Activated CD4-positive, alpha-beta T cell treated with anti-CD3 and anti-CD28 coated beads, Interleukin-2, Interleukin-4, amounts not matched to agents 100 ng/mL and 50 ng/mL, durations not matched to agents 16 hours and 8 hours (primary cell): ENCODE measurements at regions not wholly inside any gene's neighbourhood (a gene's known extent, or its start where the extent isn't known, plus 50 kb on each side); places are given as distances from the start of the nearest gene placed in this dataset.
A peak's percentile ranks its signal among the peaks of the same experiment; 100 is the strongest.

Source experiments
- DNase-seq: peaks from one replicate; pipeline ENCODE4 v3.0.0-alpha.2; 2020; ENCODE audit warnings: low spot score

DNA sequence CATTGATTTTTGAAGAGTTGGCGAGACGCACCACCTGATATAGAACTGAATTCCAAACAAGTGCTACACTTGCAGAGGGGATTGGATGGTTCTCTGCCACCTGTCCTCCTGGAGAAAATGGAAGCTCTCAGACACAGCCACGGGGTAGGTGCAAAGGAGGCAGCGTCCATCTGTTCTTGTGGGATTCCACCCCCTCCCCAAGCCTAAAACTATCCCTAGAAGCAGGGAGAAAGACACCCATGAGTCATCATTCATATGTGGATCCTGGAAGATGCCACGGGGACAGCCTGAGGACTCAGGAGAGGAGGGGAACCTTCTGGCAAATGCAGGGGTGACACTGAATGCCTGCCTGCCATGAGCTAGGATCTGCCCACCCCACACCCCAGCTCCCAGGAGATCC lies 171.3 kb upstream of the CST7 start:
- DNase-seq = no peak

DNA sequence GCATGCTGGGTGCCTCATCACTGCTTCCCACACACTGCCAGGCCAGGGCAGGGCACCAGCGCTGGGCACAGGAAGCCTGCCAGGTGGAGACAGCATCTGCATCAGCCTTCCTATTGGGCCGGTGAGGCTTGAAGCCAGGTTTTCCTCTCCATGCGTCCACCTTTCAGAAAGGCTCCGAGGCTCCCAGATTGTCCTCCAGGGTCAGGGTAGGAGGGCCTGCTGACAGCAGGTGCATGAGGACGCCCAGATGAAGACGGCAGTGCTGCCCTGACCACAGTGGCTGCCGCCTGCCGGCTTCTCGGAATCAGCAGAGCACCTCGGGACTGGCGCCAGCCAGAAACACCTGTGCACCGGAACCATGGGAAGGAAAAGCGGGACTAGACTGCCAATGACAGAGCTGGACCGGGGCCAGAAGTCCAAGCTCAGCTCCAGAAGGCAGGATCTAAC lies 170.5 kb upstream of the CST7 start:
- DNase-seq = no peak

DNA sequence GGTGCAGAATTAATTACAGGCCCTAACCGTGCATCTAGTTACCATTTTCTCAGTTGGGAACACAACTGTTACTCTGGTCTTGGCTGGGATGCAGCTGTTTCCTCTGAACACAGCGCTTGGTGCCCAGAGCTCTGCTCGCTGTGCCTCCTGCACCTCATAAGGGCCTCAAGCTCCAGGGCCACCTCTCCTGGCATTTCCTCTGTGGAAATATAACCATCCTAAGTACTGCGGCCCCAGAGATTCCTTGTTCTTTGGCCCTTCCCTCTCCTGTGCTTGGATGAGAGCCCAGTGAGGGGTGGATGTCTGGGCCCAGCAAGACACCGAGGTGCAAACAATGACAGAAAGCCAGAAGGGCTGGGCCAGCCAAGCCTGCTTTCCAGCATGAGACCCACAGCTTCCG lies 169.9 kb upstream of the CST7 start:
- DNase-seq = no peak

DNA sequence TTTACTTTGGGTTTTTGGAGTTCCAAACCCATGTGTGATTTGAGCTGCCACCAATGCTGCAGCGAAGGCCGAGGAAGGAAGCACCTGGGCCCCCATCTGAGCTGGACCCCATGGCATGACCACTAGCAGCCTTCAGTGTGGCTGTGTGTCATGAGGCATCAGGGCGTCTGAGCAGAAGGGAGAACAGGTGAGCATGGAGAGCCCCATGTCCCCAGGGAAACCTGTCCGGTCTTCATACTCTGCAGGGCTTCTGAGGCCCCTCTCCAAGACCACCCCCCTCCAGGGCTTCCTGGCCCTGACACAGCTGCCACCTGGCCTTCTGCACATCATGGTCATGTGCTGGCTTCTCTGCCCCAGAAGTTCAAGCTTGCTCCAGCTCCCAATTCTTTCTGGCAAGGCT lies 169.1 kb upstream of the CST7 start:
- DNase-seq = no peak

DNA sequence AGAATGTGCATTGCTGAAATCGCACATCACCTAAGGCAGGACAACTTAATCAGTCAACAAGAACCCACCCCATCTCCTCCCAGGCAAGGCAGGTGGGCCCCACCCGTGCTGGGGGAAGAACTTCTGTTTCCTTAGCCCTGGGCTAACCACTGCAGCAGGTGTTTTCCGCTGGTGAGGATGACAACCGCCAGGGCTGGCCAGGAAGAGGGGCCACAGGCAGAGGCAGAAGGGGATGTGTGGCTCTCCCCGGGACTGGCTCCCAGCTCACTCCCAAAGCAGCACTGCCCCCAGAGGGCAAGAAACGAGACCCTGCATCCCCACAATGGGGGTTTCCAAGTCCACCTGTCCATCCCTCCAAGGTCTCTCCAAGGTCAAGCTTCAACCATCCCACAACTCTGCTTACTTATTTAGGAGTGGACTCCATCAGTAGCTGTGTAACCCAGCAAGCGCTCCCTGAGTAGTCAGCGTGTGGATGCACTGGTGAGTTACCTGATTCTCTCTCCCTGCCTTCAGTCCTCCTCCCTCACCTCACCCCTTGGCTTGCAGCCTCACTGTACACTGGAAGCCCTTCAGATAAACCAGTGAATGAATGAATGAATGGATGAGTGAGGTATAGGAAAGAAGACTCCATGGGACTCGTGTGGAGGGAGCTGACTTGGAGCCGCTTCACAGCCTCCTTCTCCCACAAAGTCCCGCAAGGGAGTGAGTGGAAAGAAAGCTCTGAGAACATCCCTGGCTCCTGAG lies 168.2 kb upstream of the CST7 start:
- DNase-seq = no peak

DNA sequence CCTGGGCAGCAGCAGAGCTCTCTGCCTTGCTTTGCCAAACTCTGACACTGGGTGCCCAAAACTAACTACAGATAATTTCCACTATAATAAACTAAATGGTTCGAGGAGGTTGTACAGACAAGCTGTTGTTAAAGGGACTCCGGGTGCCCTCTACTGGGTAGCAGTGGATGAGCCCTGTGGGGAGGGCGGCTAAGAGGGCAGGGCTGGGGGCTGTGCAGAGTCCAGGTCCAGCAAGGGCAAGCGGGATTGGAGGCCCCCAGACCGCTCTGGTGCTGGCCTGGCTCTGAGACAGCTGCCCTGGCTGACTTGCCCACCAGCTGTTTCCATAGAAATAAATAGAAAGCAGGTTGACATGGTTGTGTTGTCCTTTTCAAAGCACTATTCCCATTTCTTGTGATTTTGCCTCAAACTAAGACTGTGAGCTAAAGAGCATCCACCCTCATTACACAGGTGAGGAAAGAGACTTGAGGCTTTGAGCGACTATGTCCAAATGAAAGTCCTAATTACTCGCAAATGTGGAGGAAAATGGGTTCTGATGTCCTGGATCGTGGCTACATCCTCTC lies 167.6 kb upstream of the CST7 start:
- peak; percentile 10 for DNase-seq

DNA sequence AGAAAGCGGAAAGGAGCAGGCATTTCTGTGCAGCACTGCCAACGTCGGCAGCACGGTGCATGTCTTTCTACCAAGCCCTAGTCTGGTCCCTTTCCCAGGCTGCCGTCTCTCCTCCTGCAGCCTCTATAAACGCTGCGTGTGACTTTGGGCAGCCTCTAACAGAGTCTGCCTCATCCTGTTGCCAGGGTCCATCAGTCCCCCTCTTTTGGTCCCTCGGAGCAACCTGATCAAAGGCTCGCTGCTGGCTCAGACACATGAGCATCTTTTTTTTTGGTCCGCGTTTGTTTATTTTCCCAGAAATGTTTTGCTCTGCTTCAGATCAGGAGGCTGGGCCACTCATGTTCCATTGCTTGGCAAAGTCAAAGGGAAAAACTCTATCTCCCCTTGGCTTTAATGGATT lies 166.8 kb upstream of the CST7 start:
- DNase-seq = no peak

DNA sequence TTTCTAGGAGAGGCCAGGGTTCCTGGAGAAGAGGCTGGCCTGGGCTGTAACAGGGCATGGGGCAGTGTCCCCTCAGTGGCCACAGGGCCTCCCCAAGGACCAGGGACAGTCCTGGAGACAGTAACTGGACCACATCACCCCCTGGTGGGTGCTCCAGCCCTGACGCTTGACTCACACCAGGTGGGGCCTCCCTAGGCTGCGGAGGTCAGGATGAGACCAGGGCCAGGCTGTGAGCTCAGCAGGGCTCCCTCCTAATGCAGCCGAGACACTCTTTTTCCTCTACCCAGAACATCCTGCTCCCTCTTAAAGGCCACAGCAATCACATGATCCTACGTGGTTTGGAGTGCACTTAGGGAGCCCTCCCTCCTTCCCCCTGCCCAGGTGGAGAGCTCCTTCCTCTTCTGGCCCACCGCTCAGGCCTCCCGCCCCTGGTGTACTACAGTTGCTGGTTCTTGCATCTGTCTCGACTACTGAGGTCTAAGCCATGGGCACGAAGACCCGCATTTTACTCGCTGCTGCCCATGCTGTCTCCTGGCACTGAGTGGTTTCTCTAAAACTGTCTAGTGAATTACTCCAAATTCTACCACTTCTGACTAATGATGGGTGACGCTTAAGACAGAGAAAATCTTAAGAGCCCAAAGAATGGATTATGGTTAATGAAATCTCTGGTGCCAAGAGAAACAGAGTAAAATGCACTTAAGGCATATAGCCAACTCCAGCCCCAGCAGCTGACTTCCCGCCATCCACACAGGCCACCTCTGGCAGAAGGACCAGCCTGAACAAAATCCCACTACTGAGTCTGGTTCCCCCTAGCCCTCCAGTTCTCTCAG lies 166.1 kb upstream of the CST7 start:
- no peak for DNase-seq

DNA sequence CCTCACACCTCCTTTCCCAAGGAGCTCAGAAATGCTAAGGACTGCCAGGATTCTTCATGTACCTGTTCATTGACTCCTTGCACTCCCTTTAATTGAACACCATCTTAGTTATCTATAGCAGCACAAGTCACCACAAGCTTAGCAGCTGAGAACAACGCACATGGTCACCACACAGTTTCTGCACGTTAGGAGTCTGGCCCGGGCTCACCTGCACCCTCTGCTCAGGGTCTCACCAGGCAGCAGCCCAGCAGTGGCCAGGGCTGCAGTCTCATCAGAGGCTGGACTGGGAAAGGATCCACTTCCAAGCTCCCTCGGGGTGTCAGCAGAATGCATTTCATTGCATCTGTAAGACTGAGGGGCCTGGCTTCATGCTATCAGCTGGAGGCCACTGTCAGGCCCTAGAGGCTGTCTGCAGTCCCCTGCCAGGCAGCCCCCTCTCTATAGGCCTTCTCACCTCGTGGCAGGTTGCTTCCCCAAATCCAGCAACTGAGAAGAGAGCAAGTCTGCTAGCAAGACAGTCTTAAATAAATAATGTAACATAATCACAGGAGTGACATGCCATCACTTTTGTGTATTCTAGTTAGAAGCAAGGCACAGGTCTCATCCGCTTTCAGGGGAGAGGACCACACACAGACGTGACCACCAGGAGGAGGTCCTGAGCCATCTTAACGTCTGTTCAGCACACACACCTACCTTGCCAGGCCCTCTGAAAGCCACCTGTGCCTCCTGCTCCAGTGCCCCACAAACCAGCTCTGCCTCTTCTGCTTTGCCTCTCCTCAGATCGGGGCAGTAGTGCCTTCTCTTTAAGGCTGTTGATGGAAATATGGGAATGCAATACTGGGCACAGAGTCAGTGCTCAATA lies 165.2 kb upstream of the CST7 start:
- DNase-seq = no peak

DNA sequence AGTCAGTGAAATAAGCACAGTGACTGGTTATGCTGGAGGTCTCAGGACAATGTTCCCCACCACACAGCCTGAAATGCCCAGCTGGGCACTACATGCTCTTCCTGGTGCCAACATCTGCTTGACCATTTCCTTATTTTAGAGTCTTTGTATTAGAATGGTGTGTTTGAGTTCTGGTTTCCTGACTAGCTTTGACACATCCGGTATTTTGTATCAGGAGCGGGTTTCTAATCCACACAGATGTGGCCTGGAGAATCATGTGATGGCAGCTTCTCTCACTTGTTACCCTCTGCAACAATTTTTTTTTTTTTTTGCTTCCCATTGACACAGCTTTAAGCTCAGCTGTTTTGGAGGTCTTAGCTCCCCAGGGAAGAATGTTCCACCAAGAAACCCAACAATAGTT lies 164.5 kb upstream of the CST7 start:
- no peak for DNase-seq

DNA sequence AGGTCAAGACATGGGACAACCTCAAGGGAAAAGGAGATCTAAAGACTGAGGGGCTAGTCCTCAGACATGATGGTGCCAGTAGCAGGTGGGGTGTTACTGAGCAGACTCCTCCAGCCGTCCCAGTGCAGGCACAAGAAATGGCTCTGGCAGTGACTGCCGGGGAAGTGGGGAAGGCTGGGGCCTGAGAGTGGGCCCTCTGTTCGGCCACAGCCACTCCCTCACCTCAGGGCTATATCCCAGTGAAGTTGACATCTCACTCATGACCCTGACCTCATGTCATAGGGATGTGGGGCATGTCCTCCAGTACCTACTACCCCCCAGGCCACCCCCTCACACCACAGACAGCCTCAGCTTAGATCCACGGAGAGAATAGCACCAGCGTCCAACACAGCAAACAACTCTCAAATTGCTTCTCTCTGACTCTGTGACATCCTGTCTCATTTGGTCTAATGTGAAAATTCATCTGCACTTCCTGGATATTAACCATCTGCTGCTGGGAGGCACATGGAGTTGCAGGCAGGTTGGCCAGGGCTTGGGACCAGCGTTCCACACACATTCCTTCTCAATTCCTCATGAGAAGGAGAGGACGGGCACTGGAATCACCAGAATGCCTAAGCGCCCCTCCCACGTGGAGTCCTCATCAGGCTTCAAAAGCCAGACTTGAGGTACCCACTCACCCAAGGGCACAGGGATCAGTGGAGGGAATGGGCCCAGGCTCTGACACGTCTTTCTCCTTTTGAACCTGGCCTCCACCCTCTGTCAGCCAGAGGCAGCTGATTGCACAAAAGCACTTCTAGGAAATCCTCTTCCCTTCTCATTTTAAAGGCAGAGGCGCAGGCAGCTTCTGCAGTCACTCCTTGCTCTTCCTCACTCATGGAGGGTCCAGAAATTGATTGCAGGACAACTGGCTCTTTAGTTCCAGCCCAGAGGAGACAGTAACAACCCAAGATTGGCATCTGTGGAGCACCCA lies 163.6 kb upstream of the CST7 start:
- no peak for DNase-seq

DNA sequence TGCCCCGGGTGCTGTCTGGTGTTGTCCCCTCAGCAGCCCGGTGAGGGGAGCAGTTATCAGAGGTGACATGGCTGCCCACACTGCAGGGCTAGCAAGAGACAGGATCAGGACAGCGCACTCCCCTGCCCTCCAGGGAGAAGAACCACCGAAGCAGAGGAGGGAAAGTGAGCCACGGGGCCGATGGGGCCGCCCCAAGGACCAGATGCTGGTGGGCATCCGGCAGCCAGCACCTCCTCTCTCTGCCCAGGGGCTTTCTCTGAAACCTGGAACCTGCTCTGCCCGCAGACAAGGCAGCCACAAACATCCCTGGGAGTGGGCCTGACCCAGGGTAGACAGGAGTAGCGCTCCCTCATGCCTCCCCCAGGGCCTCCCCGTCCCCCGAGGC lies 163.0 kb upstream of the CST7 start:
- DNase-seq = no peak

DNA sequence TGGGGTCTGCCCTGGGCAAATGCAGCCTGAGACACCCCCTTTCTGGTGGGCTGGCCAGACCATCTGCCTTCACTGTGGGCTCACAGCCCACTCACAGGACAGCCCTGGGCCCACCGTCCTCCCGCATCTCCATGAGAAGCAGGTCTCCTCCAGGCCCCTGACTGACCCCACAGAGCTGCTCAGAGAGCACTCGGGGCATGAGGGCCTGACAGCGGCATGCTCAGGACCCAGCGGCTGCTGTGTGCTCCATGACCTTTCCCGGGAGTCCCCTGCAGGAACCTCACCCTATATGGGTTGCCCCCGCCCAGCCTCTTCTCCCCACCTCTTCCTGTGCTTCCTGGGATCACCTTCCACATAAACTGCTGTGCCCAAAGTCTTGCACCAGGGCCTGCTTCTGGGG lies 162.4 kb upstream of the CST7 start:
- DNase-seq = no peak

DNA sequence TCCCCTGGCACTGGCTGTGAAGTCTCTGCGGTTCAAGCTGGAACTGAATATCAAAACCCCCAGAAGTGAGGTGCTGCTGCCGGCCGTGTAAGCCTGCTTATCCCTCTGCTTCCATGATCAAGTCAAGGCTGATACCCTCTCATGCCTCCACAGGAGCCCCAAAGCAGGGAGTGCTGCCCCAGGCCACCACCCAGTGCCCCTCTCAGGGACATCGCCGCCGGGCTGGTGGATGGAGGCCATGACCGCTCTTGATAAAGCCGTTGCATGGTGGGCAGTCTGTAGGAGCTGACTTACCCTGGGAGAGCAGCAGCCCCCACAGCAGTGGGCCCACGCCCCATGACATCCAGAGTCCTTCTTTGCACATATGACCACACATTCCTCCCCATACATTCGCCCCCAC lies 162.0 kb upstream of the CST7 start:
- no peak for DNase-seq

DNA sequence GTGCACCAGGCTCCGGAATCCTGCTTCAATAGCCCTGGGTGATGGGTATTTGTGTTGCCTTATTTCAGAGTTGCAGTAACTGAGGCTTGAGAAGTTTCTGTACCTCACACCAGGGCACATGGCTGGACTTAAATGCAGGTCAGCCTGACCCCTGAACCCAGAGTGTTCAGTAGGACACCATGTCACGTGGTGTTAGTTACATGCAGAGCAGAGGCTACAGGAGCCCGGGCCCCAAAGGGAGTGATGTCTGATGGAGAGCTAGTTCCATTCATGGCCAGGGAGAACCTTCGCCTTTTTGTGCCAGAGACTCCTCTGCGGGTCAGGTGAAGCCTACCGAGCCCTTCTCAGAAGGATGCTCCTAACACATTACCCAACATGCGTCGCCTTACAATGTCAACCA lies 161.4 kb upstream of the CST7 start:
- DNase-seq = no peak

DNA sequence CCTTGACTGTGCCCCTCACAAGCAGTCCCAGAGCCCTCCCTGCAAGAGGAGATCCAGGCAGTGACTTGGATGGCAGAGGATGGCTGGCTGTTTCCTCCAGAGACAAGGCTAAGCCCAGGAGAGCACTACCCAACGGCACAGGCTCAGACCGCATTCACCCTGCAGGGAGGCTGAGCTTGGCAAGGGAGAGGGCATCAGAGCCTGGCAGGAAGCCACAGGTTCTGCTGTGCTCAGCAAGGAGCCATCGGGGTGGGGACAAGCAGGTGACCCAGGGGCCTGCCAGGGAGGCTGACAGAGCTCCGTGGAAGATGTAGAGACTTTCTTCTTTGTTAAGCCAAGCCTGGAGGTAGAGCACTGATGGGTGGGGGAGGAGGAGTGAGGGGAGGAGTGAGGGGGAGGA lies 159.2 kb upstream of the CST7 start:
- no peak for DNase-seq

DNA sequence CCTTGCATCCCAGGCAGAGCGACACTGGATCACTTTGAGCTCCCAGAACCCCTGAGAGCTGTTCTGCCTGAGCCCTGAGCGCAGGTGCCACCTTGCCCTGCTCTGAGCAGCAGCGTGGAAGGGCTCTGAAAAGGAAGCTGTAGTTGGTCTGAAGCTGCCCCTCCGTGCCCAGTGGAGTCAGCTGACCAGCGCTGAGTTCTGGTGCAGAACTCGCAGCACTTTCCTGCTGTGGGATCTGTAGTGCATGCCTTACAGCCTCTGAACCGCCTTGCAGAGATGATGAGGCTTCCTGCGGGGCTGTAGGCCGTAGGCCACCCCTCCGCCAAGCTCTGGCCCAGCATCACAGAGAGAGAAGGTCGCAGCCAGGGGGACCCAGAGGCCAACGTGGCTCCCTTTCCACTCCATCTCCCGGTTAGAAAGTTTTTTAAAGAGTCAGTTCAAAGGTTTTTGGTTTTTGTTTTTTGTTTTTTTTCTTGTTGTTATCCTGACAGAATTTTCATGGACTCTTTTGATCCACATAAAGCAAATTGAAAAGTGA lies 158.3 kb upstream of the CST7 start:
- DNase-seq = no peak

DNA sequence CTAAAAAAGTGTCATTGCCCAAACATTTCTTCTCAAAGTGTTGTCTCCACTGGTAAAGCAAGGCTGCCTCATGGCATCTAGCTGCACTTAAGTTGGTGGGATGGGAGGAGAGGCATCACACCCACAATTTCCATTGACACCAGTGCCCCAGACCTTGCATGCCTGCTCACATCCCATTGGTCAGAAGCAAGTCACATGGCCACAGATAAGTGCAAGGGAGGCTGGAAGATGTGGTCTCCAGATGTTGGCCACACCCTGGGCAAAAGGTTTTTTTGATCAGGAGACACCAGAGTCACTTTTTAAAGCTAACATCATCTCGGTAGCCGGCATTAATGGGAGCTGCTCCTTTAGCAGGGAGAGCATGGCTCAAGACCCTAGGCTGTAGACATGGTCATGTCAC lies 157.1 kb upstream of the CST7 start:
- DNase-seq = no peak

DNA sequence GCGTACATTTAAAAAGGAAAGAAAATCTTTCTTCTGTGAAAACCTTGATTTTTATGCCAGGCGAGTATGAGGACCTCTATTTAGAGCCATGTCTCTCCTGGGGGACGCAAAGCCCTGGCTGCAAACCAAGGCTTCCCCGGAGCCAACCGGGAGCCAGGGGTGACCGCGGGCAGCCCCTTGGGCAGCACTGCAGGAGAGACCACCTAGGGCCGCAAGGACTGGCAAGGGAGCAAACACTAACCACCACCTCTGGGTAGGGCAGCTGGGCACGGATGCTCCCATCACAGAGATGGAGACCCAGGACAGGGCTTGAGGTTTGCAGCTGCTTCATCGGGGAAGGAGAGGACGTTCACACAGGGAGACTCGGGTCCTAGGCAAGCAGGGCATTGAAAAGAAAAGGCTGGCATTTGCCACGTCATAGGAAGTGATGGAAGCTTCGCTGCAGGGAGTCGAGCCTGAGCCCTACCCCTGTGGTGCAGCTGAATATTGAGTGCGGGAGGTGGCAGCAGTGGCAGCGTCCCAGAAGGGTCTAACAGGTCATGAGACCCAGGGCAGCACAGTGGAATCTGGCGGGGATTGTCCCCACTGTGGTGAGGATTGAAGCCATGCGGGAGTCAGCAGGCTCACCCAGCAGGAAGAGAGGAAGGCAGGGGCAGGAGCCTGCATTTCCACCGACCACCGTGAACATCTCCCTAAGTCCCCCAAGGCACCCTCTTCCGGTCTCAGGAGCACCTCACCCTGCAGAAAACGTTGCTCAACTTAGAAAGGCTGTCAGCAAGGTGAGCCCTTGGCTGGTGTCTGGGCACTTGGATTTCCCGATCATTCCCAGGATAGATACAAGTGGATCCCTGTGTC lies 156.2 kb upstream of the CST7 start:
- DNase-seq = no peak

DNA sequence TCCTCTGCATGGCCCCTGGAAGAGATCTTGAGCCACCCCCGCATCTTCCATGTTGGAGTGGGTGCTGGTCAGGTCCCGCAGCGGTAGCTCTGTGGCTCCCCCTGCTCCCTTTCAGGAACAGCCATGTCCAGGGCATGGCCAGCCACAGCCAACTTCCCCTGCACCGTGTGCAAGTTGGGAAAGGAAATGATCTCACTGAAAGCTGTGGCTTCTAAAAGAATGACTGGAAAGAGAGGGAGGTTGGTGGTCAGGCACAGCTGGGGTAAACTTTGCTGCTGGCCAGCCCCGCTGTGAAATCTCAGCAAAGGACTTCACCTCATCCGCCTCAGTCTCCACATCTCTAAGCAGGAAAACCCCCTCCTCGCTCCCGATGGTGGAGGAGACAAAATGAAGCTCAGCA lies 153.6 kb upstream of the CST7 start:
- DNase-seq = no peak
